OCI-LY7 (cell line): ENCODE measurements at regions not wholly inside any gene's neighbourhood (a gene's known extent, or its start where the extent isn't known, plus 50 kb on each side); places are given as distances from the start of the nearest gene placed in this dataset.

Experiments used
- CTCF ChIP-seq: fragments of 200-600 bp; sonication (generic); conservative IDR thresholded peaks from 2 replicates; pipeline ENCODE4 v1.5.1; 2014; ENCODE audit warnings: mild to moderate bottlenecking, antibody characterized with exemption, low read length, moderate library complexity, mixed read lengths
- EZH2phosphoT487 ChIP-seq: fragments of 200-600 bp; sonication (generic); IDR thresholded peaks from 2 replicates; pipeline ENCODE4 v1.6.1; 2018; ENCODE audit warnings: low read depth, borderline replicate concordance, mild to moderate bottlenecking, mixed run types, antibody characterized with exemption, low read length, moderate library complexity, mixed read lengths

DNA sequence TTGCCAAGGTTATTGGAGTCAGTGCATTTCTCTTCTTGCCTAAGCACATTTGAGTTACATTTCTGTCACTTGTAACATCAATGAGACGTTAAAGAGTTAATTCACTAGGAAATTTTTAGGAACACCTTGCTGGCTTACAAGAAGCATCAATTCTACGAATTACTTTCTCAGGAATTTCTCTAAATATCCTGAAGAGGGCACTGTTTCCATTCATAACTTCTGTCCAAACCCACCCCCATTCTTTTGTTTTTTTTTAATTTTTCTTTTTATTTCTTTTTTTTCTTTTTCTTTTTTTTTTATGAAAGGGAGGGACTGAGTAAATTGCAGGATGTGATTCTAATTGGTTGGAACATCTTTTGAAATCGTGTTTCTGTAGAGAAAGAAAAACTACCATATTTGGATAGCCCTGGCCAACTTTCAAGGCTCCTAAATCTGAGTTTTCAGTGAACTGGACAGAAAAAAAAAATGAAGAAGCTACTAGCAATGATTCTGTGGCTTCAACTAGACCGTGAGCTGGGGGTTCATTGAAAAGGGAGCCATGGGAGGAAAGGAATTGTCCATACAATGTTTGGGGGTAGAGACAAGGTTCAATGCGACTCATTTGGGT lies 285.3 kb downstream of the DAD1 start:
- TF ChIP-seq CTCF (peak; percentile 89), EZH2phosphoT487 (no peak)
